WTC11 (cell line): ENCODE measurements at regions not wholly inside any gene's neighbourhood (a gene's known extent, or its start where the extent isn't known, plus 50 kb on each side); places are given as distances from the start of the nearest gene placed in this dataset.

Experiments used
- ATAC-seq: fragments of 200-7000 bp; cut with Tn5 transposase; 2 replicates; pipeline ENCODE4 v1.10.0; 2021; ENCODE audit warnings: mild to moderate bottlenecking, moderate library complexity
- CTCF ChIA-PET: fragments of 300-600 bp; sonication (Branson Sonifier 250); formaldehyde crosslinking; loops from one replicate; lab custom pipeline; 2021; ENCODE audit warnings: antibody characterized with exemption; lab: Charles Lee
- POLR2A ChIA-PET: fragments of 350-600 bp; sonication (Branson Sonifier 250); formaldehyde crosslinking; loops from one replicate; lab custom pipeline; 2021; ENCODE audit warnings: antibody characterized with exemption; lab: Charles Lee
- DNase-seq: peaks from one replicate; pipeline ENCODE4 v3.0.0; 2021; ENCODE audit warnings: low spot score
- H3K27ac Mint-ChIP-seq: 2 replicates; pipeline ENCODE4 v1.8.0; 2021; ENCODE audit warnings: mixed read lengths
- H3K27me3 Mint-ChIP-seq: 2 replicates; pipeline ENCODE4 v1.8.0; 2021; ENCODE audit warnings: low read depth, mild to moderate bottlenecking, moderate library complexity, mixed read lengths
- H3K36me3 Mint-ChIP-seq: 2 replicates; pipeline ENCODE4 v1.8.0; 2021; ENCODE audit warnings: mixed read lengths
- H3K4me1 Mint-ChIP-seq: 2 replicates; pipeline ENCODE4 v1.8.0; 2022; ENCODE audit warnings: mixed read lengths
- H3K4me3 Mint-ChIP-seq: 2 replicates; pipeline ENCODE4 v1.8.0; 2021; ENCODE audit warnings: mild to moderate bottlenecking, moderate library complexity, mixed read lengths
- H3K9me3 Mint-ChIP-seq: 2 replicates; pipeline ENCODE4 v1.8.0; 2021; ENCODE audit warnings: mixed read lengths
- GRHL2 ChIP-seq: fragments of 250-450 bp; sonication (Bioruptor Pico); IDR thresholded peaks from 2 replicates; pipeline ENCODE4 v1.8.0; 2022; ENCODE audit warnings: mild to moderate bottlenecking, moderate library complexity; ENCODE audit not compliant: insufficient replicate concordance, severe bottlenecking
- HMGA2 ChIP-seq: fragments of 250-450 bp; sonication (Bioruptor Pico); IDR thresholded peaks from 2 replicates; pipeline ENCODE4 v1.4.0; 2021; ENCODE audit warnings: mild to moderate bottlenecking, moderate library complexity
- NFE2L1 ChIP-seq: sonication (generic); formaldehyde crosslinking; IDR thresholded peaks from 2 replicates; pipeline ENCODE4 v1.8.1; 2023; ENCODE audit warnings: missing genetic modification reagents
- OVOL2 ChIP-seq: fragments of 250-450 bp; sonication (Bioruptor Pico); IDR thresholded peaks from 2 replicates; pipeline ENCODE4 v1.9.0; 2021; ENCODE audit warnings: mild to moderate bottlenecking, borderline replicate concordance
- PRRX2 ChIP-seq: fragments of 250-450 bp; sonication (Bioruptor Pico); IDR thresholded peaks from 2 replicates; pipeline ENCODE4 v1.8.0; 2021; ENCODE audit warnings: mild to moderate bottlenecking
- ZNF138 ChIP-seq: sonication (generic); formaldehyde crosslinking; conservative IDR thresholded peaks from 2 replicates; pipeline ENCODE4 v1.8.1; 2022; ENCODE audit warnings: mild to moderate bottlenecking, moderate library complexity, missing genetic modification reagents
- ZNF317 ChIP-seq: sonication (generic); formaldehyde crosslinking; IDR thresholded peaks from 2 replicates; pipeline ENCODE4 v1.8.1; 2023; ENCODE audit warnings: low read depth, mild to moderate bottlenecking, moderate library complexity, missing genetic modification reagents, borderline replicate concordance
- ZNF423 ChIP-seq: fragments of 250-450 bp; sonication (Bioruptor Pico); IDR thresholded peaks from 2 replicates; pipeline ENCODE4 v2.1.2; 2022; ENCODE audit warnings: mild to moderate bottlenecking, moderate library complexity
- ZNF671 ChIP-seq: fragments of 250-450 bp; sonication (Bioruptor Pico); IDR thresholded peaks from 2 replicates; pipeline ENCODE4 v1.8.0; 2021; ENCODE audit warnings: mild to moderate bottlenecking
- TF ChIP-seq, protein P1 (sequence below): sonication (generic); formaldehyde crosslinking; IDR thresholded peaks from 2 replicates; pipeline ENCODE4 v1.8.0; 2023; ENCODE audit warnings: mild to moderate bottlenecking, missing genetic modification reagents
- TF ChIP-seq, protein P2 (sequence below): fragments of 250-450 bp; sonication (Bioruptor Pico); IDR thresholded peaks from 2 replicates; pipeline ENCODE4 v1.9.0; 2021; ENCODE audit warnings: mild to moderate bottlenecking, borderline replicate concordance
- TF ChIP-seq, protein P3 (sequence below): sonication (generic); formaldehyde crosslinking; IDR thresholded peaks from 2 replicates; pipeline ENCODE4 v1.8.1; 2022; ENCODE audit warnings: mild to moderate bottlenecking, moderate library complexity, missing genetic modification reagents
- TF ChIP-seq, protein P4 (sequence below): sonication (generic); formaldehyde crosslinking; IDR thresholded peaks from 2 replicates; pipeline ENCODE4 v1.8.1; 2023; ENCODE audit warnings: mild to moderate bottlenecking, missing genetic modification reagents, borderline replicate concordance
- TF ChIP-seq, protein P5 (sequence below): fragments of 250-450 bp; sonication (Bioruptor Pico); IDR thresholded peaks from 2 replicates; pipeline ENCODE4 v1.9.0; 2021; ENCODE audit warnings: moderate library complexity, mild to moderate bottlenecking, inconsistent platforms, borderline replicate concordance

DNA sequence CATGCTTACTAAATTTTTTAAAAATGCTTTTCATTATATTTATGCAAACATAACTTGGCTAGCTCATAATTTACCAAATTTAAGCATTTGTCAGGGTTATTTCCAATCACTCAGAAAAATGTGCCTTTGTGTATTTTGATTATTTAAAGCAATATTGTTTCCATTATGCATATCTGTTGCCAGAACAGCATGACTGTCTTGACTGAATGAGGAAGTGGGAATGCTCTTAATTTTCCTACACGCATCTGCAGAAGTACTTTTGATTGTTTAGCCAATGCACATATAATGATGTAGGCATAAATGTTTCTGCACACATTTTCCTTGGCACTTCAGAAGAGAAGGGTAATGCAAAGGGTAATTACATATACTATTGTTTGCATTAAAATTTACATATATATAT is 92.5 kb upstream of the ADGRL2 start (continued):
- TF ChIP-seq, protein P1, sequence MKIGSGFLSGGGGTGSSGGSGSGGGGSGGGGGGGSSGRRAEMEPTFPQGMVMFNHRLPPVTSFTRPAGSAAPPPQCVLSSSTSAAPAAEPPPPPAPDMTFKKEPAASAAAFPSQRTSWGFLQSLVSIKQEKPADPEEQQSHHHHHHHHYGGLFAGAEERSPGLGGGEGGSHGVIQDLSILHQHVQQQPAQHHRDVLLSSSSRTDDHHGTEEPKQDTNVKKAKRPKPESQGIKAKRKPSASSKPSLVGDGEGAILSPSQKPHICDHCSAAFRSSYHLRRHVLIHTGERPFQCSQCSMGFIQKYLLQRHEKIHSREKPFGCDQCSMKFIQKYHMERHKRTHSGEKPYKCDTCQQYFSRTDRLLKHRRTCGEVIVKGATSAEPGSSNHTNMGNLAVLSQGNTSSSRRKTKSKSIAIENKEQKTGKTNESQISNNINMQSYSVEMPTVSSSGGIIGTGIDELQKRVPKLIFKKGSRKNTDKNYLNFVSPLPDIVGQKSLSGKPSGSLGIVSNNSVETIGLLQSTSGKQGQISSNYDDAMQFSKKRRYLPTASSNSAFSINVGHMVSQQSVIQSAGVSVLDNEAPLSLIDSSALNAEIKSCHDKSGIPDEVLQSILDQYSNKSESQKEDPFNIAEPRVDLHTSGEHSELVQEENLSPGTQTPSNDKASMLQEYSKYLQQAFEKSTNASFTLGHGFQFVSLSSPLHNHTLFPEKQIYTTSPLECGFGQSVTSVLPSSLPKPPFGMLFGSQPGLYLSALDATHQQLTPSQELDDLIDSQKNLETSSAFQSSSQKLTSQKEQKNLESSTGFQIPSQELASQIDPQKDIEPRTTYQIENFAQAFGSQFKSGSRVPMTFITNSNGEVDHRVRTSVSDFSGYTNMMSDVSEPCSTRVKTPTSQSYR (CRISPR knock-in tag), result no peak
- TF ChIP-seq NFE2L1 (no peak), OVOL2 (CRISPR knock-in tag) (no peak)
- TF ChIP-seq, protein P2, sequence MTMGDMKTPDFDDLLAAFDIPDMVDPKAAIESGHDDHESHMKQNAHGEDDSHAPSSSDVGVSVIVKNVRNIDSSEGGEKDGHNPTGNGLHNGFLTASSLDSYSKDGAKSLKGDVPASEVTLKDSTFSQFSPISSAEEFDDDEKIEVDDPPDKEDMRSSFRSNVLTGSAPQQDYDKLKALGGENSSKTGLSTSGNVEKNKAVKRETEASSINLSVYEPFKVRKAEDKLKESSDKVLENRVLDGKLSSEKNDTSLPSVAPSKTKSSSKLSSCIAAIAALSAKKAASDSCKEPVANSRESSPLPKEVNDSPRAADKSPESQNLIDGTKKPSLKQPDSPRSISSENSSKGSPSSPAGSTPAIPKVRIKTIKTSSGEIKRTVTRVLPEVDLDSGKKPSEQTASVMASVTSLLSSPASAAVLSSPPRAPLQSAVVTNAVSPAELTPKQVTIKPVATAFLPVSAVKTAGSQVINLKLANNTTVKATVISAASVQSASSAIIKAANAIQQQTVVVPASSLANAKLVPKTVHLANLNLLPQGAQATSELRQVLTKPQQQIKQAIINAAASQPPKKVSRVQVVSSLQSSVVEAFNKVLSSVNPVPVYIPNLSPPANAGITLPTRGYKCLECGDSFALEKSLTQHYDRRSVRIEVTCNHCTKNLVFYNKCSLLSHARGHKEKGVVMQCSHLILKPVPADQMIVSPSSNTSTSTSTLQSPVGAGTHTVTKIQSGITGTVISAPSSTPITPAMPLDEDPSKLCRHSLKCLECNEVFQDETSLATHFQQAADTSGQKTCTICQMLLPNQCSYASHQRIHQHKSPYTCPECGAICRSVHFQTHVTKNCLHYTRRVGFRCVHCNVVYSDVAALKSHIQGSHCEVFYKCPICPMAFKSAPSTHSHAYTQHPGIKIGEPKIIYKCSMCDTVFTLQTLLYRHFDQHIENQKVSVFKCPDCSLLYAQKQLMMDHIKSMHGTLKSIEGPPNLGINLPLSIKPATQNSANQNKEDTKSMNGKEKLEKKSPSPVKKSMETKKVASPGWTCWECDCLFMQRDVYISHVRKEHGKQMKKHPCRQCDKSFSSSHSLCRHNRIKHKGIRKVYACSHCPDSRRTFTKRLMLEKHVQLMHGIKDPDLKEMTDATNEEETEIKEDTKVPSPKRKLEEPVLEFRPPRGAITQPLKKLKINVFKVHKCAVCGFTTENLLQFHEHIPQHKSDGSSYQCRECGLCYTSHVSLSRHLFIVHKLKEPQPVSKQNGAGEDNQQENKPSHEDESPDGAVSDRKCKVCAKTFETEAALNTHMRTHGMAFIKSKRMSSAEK (CRISPR knock-in tag), result no peak

DNA sequence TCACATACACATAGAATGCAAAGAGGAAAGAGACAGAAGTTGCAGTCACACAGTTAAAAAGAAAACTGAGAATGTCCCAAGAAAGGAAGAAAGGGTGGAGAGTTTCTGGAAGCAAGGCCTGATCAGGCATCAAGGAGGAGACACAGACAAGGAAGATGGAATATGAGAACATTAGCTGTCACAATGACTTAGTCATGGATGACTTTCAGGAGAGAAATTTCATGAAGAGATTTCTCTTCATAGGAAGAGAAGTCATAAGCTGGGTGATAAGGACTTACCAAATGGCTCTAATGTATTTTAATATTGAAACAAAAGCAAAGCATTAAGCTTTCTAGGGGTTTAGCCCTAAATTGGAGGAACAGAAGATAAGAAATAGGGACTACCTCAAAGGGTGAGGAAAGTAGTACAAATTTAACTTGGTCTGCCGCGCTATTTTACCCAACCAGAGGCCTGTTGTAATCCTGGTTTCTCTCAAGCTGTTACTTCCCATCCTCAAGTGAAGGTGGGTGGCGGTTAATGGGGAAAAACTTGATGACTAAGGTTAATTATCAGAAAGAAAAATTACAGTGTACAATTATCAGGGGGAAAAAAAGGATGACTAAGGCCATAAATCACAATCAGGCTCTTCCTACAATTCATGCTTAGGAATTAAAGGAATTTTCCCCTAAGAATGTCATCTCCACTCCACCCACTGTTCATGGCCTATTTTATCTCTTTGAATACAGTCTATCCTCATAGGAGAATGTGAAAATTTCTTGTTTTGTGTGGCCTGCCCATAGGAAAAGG is 93.9 kb upstream of the ADGRL2 start:
- TF ChIP-seq ZNF671 (CRISPR knock-in tag) (no peak), ZNF317 (CRISPR knock-in tag) (no peak), ZNF138 (no peak), GRHL2 (CRISPR knock-in tag) (no peak), ZNF423 (CRISPR knock-in tag) (no peak), HMGA2 (CRISPR knock-in tag) (no peak), PRRX2 (CRISPR knock-in tag) (no peak)
- TF ChIP-seq, protein P3, sequence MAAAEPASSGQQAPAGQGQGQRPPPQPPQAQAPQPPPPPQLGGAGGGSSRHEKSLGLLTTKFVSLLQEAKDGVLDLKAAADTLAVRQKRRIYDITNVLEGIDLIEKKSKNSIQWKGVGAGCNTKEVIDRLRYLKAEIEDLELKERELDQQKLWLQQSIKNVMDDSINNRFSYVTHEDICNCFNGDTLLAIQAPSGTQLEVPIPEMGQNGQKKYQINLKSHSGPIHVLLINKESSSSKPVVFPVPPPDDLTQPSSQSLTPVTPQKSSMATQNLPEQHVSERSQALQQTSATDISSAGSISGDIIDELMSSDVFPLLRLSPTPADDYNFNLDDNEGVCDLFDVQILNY (CRISPR knock-in tag), result no peak
- TF ChIP-seq, protein P4, sequence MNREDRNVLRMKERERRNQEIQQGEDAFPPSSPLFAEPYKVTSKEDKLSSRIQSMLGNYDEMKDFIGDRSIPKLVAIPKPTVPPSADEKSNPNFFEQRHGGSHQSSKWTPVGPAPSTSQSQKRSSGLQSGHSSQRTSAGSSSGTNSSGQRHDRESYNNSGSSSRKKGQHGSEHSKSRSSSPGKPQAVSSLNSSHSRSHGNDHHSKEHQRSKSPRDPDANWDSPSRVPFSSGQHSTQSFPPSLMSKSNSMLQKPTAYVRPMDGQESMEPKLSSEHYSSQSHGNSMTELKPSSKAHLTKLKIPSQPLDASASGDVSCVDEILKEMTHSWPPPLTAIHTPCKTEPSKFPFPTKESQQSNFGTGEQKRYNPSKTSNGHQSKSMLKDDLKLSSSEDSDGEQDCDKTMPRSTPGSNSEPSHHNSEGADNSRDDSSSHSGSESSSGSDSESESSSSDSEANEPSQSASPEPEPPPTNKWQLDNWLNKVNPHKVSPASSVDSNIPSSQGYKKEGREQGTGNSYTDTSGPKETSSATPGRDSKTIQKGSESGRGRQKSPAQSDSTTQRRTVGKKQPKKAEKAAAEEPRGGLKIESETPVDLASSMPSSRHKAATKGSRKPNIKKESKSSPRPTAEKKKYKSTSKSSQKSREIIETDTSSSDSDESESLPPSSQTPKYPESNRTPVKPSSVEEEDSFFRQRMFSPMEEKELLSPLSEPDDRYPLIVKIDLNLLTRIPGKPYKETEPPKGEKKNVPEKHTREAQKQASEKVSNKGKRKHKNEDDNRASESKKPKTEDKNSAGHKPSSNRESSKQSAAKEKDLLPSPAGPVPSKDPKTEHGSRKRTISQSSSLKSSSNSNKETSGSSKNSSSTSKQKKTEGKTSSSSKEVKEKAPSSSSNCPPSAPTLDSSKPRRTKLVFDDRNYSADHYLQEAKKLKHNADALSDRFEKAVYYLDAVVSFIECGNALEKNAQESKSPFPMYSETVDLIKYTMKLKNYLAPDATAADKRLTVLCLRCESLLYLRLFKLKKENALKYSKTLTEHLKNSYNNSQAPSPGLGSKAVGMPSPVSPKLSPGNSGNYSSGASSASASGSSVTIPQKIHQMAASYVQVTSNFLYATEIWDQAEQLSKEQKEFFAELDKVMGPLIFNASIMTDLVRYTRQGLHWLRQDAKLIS (CRISPR knock-in tag), result no peak
- TF ChIP-seq, protein P5, sequence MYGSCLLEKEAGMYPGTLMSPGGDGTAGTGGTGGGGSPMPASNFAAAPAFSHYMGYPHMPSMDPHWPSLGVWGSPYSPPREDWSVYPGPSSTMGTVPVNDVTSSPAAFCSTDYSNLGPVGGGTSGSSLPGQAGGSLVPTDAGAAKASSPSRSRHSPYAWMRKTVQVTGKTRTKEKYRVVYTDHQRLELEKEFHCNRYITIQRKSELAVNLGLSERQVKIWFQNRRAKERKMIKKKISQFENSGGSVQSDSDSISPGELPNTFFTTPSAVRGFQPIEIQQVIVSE (CRISPR knock-in tag), result no peak
- Mint-ChIP-seq H3K27ac (no peak overlapping the region), H3K27me3 (no peaks in the 10 kb centered on the region), H3K4me1 (peaks cover 28% of the 10 kb centered on the region), H3K36me3 (no peaks in the 10 kb centered on the region), H3K9me3 (no peaks in the 10 kb centered on the region), H3K4me3 (no peak overlapping the region)
- DNase-seq, result no peak
- CTCF ChIA-PET, result no interaction called here
- ATAC-seq, result no peak
- POLR2A ChIA-PET, result no interaction called here
